Esophagus squamous epithelium (tissue), 4 donors: ENCODE measurements at regions not wholly inside any gene's neighbourhood (a gene's known extent, or its start where the extent isn't known, plus 50 kb on each side); places are given as distances from the start of the nearest gene placed in this dataset.

Experiments
- CTCF ChIP-seq, 6 experiments: fragments of 450-650 bp in 4 of 6; fragments of 200-600 bp in 2 of 6; sonication (generic) in 2 of 6; IDR thresholded peaks; one replicate each; pipeline ENCODE4 v1.5.1; 2016 to 2019; ENCODE audit warnings: antibody characterized with exemption in 6 of 6, mild to moderate bottlenecking in 4 of 6, moderate library complexity in 4 of 6
- POLR2A ChIP-seq, 4 donors: fragments of 450-650 bp; IDR thresholded peaks; one replicate each; pipeline ENCODE4 v1.6.1; 2017; ENCODE audit warnings: antibody characterized with exemption in 4 of 4, mild to moderate bottlenecking in 4 of 4, moderate library complexity in 3 of 4

GRCh38 chr13:32840989-32841713 is 175.1 kb upstream of the KL start:
- no peak for TF ChIP-seq POLR2A (IDR thresholded peaks at IDR 0.05)
- TF ChIP-seq CTCF (IDR thresholded peaks at IDR 0.05): no peak
